ENCODE measurements at regions not wholly inside any gene's neighbourhood (a gene's known extent, or its start where the extent isn't known, plus 50 kb on each side); places are given as distances from the start of the nearest gene placed in this dataset.

DNA sequence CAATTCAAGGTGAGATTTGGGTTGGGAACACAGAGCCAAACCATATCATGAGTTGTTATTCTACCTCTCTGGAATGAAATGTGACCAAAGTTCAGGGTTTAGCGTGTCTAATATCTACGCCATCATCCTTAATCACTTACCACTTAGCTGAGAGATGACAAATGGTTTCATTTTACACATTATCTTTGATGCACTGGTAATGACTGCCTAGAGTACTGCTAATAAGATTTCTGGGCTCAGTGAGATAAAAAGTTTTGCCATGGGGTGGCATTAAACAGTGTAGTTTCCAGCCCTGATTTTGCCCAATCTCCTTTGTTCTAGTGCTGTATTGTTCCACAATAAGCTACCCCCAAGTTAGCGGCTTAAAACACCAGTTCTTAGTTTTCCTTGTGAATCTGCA lies 367.2 kb downstream of the MLLT3 start:
- Histone ChIP-seq H3K27ac (no peak overlapping the region), H3K9me3 (no peaks in the 10 kb centered on the region), H3K27me3 (replicated peaks; ENCODE audit: insufficient read depth) (no peaks in the 10 kb centered on the region), H3K36me3 (no peaks in the 10 kb centered on the region), H3K4me3 (no peak overlapping the region), H3K4me1 (ENCODE audit: control insufficient read depth in 1 of 2, low read depth in 2 of 2) (no peaks in the 10 kb centered on the region)
- DNase-seq (ENCODE audit: low spot score), result no peak
- TF ChIP-seq, protein P1, sequence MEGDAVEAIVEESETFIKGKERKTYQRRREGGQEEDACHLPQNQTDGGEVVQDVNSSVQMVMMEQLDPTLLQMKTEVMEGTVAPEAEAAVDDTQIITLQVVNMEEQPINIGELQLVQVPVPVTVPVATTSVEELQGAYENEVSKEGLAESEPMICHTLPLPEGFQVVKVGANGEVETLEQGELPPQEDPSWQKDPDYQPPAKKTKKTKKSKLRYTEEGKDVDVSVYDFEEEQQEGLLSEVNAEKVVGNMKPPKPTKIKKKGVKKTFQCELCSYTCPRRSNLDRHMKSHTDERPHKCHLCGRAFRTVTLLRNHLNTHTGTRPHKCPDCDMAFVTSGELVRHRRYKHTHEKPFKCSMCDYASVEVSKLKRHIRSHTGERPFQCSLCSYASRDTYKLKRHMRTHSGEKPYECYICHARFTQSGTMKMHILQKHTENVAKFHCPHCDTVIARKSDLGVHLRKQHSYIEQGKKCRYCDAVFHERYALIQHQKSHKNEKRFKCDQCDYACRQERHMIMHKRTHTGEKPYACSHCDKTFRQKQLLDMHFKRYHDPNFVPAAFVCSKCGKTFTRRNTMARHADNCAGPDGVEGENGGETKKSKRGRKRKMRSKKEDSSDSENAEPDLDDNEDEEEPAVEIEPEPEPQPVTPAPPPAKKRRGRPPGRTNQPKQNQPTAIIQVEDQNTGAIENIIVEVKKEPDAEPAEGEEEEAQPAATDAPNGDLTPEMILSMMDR (IDR thresholded peaks at IDR 0.05), result no peak
- no peak for ATAC-seq (ENCODE audit: insufficient number of reproducible peaks, low FRiP score, low read depth)

DNA sequence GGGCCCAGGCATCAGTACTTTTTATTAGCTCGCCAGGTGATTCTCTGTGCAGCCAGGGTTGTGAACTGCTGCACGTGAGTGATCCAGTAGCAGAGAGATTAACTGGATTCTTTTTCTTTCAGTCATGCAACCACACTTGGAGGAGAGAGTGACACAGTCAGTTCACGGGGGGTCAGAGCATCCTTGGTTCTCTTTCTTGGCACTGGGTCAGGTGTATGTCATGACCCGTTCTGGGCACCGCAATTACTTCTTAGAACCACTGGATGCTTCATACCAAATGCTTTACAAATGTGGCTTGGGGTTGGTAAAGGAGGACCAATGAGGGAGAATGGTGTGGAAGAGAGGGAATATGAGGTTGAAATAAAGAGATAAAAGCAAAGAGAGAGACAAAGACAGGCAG lies 368.7 kb downstream of the MLLT3 start:
- ATAC-seq (ENCODE audit: insufficient number of reproducible peaks, low FRiP score, low read depth) (no peak), DNase-seq (ENCODE audit: low spot score) (no peak)
- Histone ChIP-seq H3K9me3 (no peaks in the 10 kb centered on the region), H3K27me3 (replicated peaks; ENCODE audit: insufficient read depth) (no peaks in the 10 kb centered on the region), H3K4me3 (no peak overlapping the region), H3K4me1 (ENCODE audit: control insufficient read depth in 1 of 2, low read depth in 2 of 2) (no peaks in the 10 kb centered on the region), H3K36me3 (no peaks in the 10 kb centered on the region), H3K27ac (no peak overlapping the region)
- TF ChIP-seq, protein P1 (IDR thresholded peaks at IDR 0.05), result no peak

DNA sequence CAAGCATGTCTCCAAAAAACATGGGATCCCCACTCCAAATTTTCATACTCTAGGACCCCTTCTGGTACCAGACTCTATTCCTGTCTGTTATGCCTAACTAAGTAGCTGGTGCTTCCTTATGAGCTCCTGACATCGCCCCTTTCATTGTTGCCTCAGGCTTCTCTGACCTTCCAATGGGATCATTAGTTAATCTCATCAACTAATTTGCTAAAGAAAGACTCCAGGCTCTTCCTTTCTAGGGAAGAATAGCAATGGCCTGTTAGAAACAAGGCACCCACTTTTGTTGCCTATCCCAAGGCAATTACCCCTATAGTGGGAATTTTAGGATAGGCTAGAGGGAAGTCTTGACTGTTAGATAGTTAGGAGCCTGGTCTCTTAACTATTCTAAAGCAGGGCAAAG lies 369.5 kb downstream of the MLLT3 start:
- TF ChIP-seq, protein P1 (IDR thresholded peaks at IDR 0.05), result no peak
- H3K4me1 ChIP-seq (ENCODE audit: control insufficient read depth in 1 of 2, low read depth in 2 of 2), result no peaks in the 10 kb centered on the region
- no peaks in the 10 kb centered on the region for H3K36me3 ChIP-seq
- DNase-seq (ENCODE audit: low spot score) (no peak), ATAC-seq (ENCODE audit: insufficient number of reproducible peaks, low FRiP score, low read depth) (no peak)
- no peak overlapping the region for H3K27ac ChIP-seq
- H3K9me3 ChIP-seq, result no peaks in the 10 kb centered on the region
- H3K4me3 ChIP-seq, result no peak overlapping the region
- H3K27me3 ChIP-seq (replicated peaks; ENCODE audit: insufficient read depth), result no peaks in the 10 kb centered on the region

DNA sequence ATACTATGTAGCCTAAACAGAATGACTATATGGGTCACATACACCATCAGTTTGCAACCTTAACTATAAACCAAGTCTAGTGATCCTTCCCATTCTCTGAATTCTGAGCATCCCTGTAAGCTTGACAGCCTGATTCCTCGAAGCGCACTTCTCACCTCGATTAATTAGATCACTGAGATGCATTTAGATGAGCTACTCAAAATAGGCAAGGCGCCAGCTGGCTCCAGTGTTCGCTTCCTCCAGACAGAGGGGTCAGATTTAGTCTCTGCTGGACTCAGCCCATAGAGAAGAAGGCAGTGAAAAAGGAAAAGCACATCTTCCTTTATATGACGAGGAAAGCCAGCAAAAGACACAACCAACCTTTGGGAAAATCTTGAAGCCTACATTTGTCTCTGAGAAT lies 371.5 kb downstream of the MLLT3 start:
- Histone ChIP-seq H3K27ac (no peak overlapping the region), H3K4me3 (no peak overlapping the region), H3K27me3 (replicated peaks; ENCODE audit: insufficient read depth) (no peaks in the 10 kb centered on the region), H3K9me3 (no peaks in the 10 kb centered on the region), H3K4me1 (ENCODE audit: control insufficient read depth in 1 of 2, low read depth in 2 of 2) (no peaks in the 10 kb centered on the region), H3K36me3 (no peaks in the 10 kb centered on the region)
- ATAC-seq (ENCODE audit: insufficient number of reproducible peaks, low FRiP score, low read depth), result no peak
- DNase-seq (ENCODE audit: low spot score), result no peak
- TF ChIP-seq, protein P1 (IDR thresholded peaks at IDR 0.05), result no peak

DNA sequence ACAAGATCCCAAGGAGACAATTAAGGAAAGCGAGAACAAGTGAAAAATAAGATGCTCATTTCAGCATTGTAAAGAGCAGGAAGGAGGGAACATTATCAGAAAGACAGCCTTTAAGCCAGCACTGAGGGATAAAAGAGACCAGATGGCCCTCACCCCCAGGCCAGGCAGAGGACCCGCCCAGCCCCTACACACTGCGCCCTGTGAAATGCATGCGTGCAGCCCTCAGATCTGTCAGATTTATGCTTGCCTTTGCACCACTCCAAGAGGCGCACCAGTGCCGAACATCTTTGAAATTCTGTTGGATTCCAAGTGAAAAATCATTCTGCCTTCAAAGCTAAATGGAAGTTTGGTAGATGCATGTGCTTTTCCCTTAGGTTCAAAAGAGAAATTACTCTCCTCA lies 378.0 kb downstream of the MLLT3 start:
- H3K27me3 ChIP-seq (replicated peaks; ENCODE audit: insufficient read depth), result no peaks in the 10 kb centered on the region
- no peak for ATAC-seq (ENCODE audit: insufficient number of reproducible peaks, low FRiP score, low read depth)
- no peak overlapping the region for H3K4me3 ChIP-seq
- H3K27ac ChIP-seq, result no peak overlapping the region
- H3K4me1 ChIP-seq (ENCODE audit: control insufficient read depth in 1 of 2, low read depth in 2 of 2), result no peaks in the 10 kb centered on the region
- TF ChIP-seq, protein P1 (IDR thresholded peaks at IDR 0.05), result no peak
- H3K36me3 ChIP-seq, result no peaks in the 10 kb centered on the region
- H3K9me3 ChIP-seq, result no peaks in the 10 kb centered on the region
- DNase-seq (ENCODE audit: low spot score), result no peak
